ENCODE measurements at regions not wholly inside any gene's neighbourhood (a gene's known extent, or its start where the extent isn't known, plus 50 kb on each side); places are given as distances from the start of the nearest gene placed in this dataset.

DNA sequence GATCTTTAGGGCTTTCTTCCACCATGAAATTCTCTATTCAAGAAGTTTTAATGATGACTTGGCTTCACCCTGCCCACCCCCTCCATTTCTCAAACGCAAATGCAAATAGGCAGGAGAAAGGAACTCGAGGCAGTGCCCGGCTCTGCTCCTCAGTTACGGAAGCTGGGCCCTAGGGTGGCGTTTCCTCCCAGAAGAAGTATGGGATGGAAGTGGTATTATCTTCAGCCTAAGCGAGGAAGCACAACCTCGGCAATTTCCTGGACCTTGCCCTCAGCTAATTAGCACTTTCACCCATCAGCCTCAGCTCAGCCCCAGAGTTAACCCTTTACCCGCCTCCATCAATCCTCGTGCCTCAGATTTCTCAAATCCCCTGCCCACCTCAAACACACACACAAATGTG, 58.2 kb upstream of the LRRC55 start:
- TF ChIP-seq TAF1 (IDR thresholded peaks at IDR 0.05; ENCODE audit: low read depth, low read length) (no peak), POLR2A (IDR thresholded peaks at IDR 0.05; ENCODE audit: low read depth, low read length) (no peak), POU2F2 (IDR thresholded peaks at IDR 0.05; ENCODE audit: low read depth, low read length) (no peak), SPI1 (IDR thresholded peaks at IDR 0.05; ENCODE audit: low read depth, low read length) (no peak), PAX5 (IDR thresholded peaks at IDR 0.05; ENCODE audit: insufficient read depth, low read length, severe bottlenecking) (no peak), POLR2AphosphoS5 (IDR thresholded peaks at IDR 0.05; ENCODE audit: low read depth, low read length) (no peak)
- no peak for FAIRE-seq
- no peak for DNase-seq (ENCODE audit: insufficient read length, low spot score)

GRCh38 chr11:57124505-57124904, 57.2 kb upstream of the LRRC55 start:
- TF ChIP-seq PAX5 (IDR thresholded peaks at IDR 0.05; ENCODE audit: insufficient read depth, low read length, severe bottlenecking) (no peak), TAF1 (IDR thresholded peaks at IDR 0.05; ENCODE audit: low read depth, low read length) (no peak), POU2F2 (IDR thresholded peaks at IDR 0.05; ENCODE audit: low read depth, low read length) (no peak), SPI1 (IDR thresholded peaks at IDR 0.05; ENCODE audit: low read depth, low read length) (no peak), POLR2A (IDR thresholded peaks at IDR 0.05; ENCODE audit: low read depth, low read length) (no peak), POLR2AphosphoS5 (IDR thresholded peaks at IDR 0.05; ENCODE audit: low read depth, low read length) (no peak)
- FAIRE-seq: no peak
- no peak for DNase-seq (ENCODE audit: insufficient read length, low spot score)

DNA sequence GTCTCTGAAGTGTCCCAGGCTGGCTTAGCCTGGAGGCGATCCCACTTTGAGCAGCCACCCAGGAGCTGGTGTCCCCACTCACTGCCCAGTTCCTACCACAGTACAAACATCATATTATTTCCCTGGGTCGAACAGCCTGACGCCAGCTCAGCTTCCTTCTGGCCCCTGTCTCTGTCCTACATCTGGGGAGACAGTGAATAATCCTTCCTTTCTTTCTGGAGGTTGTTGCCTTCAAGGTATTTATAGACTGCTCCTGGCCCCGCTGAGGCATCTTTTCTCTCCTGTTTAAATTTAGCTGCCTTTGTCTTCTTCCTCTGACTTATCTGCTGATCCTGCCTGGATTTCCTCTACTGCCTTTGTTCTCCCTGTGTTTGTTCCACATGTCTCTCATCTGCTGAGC, 56.8 kb upstream of the LRRC55 start:
- no peak for FAIRE-seq
- TF ChIP-seq SPI1 (IDR thresholded peaks at IDR 0.05; ENCODE audit: low read depth, low read length) (no peak), POLR2A (IDR thresholded peaks at IDR 0.05; ENCODE audit: low read depth, low read length) (no peak), POU2F2 (IDR thresholded peaks at IDR 0.05; ENCODE audit: low read depth, low read length) (no peak), TAF1 (IDR thresholded peaks at IDR 0.05; ENCODE audit: low read depth, low read length) (no peak), POLR2AphosphoS5 (IDR thresholded peaks at IDR 0.05; ENCODE audit: low read depth, low read length) (no peak), PAX5 (IDR thresholded peaks at IDR 0.05; ENCODE audit: insufficient read depth, low read length, severe bottlenecking) (no peak)
- DNase-seq (ENCODE audit: insufficient read length, low spot score): no peak

DNA sequence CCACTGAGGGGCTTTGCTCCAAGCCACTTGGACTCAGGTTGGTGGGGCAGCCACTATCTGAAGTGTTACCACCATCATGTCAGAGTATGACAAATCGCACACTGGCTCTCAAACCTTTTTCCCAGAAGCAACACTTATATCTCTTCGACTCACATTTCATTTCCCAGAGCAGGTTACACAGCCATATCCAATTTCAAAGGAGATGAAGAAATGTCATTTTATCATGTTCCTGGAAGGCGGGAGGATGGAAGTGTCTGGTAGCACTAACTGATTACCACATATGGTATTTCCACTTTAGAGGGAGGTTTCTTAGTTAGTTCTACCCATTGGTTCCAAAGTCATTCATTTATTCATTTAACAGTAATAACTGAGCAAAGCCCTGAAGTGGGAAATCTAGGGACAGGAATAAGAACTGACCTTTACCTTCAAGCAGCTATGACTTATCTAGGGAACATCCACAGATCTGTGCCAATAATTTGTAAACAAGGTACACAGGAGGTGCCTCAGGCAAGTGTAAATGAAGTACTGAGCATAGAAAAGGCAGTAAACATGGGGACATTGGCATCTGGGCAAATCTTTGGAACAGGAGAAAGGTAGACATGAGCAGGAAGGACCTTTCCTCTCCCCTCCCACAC, 54.9 kb upstream of the LRRC55 start:
- no peak for FAIRE-seq
- TF ChIP-seq TAF1 (IDR thresholded peaks at IDR 0.05; ENCODE audit: low read depth, low read length): no peak
- no peak for TF ChIP-seq POU2F2 (IDR thresholded peaks at IDR 0.05; ENCODE audit: low read depth, low read length)
- DNase-seq (ENCODE audit: insufficient read length, low spot score): no peak

- no peak for FAIRE-seq
- no peak for DNase-seq (ENCODE audit: insufficient read length, low spot score)
- TF ChIP-seq TAF1 (IDR thresholded peaks at IDR 0.05; ENCODE audit: low read depth, low read length) (no peak), SPI1 (IDR thresholded peaks at IDR 0.05; ENCODE audit: low read depth, low read length) (no peak)
These were observed 50.5 kb upstream of the LRRC55 start for GRCh38 chr11:57131080-57131790.
